Lung (tissue), 11 donors: ENCODE measurements at regions not wholly inside any gene's neighbourhood (a gene's known extent, or its start where the extent isn't known, plus 50 kb on each side); places are given as distances from the start of the nearest gene placed in this dataset.

Experiments
- ATAC-seq: fragments of 200-7000 bp; cut with Tn5 transposase; one replicate; pipeline ENCODE4 v1.9.1; 2020; ENCODE audit warnings: moderate number of reproducible peaks; ENCODE audit not compliant: insufficient read depth, low FRiP score
- DNase-seq, 3 donors: peaks; one replicate each; pipeline ENCODE4 v3.0.0-alpha.2; 2013 to 2017
- H3K27ac ChIP-seq, 2 donors: one replicate each; pipeline ENCODE4 v1.5.1; 2013; ENCODE audit warnings: mild to moderate bottlenecking in 2 of 2, moderate library complexity in 2 of 2, control low read depth in 1 of 2, inconsistent platforms in 1 of 2, low read depth in 1 of 2, low read length in 1 of 2
- H3K27me3 ChIP-seq, 3 donors: one replicate each; pipeline ENCODE4 v1.5.1; 2013; ENCODE audit warnings: low read length in 2 of 3; ENCODE audit not compliant: control insufficient read depth in 3 of 3, insufficient read depth in 3 of 3
- H3K36me3 ChIP-seq, 4 donors: one replicate each; pipeline ENCODE4 v1.5.1; 2013; ENCODE audit warnings: low read length in 4 of 4, mild to moderate bottlenecking in 1 of 4, moderate library complexity in 1 of 4; ENCODE audit not compliant: control insufficient read depth in 4 of 4, insufficient read depth in 4 of 4
- H3K4me1 ChIP-seq, 5 donors: one replicate each; pipeline ENCODE4 v1.5.1; 2013; ENCODE audit warnings: low read length in 5 of 5, mild to moderate bottlenecking in 2 of 5, moderate library complexity in 1 of 5; ENCODE audit not compliant: control insufficient read depth in 5 of 5, insufficient read depth in 5 of 5
- H3K4me3 ChIP-seq: one replicate; pipeline ENCODE4 v1.5.1; 2013; ENCODE audit warnings: mild to moderate bottlenecking, control low read depth, moderate library complexity
- H3K9ac ChIP-seq, 2 donors: one replicate each; pipeline ENCODE4 v1.5.1; 2013; ENCODE audit warnings: low read length in 2 of 2, control low read depth in 1 of 2; ENCODE audit not compliant: insufficient read depth in 1 of 2
- H3K9me3 ChIP-seq, 4 donors: one replicate each; pipeline ENCODE4 v1.5.1; 2013; ENCODE audit warnings: low read length in 3 of 4, mild to moderate bottlenecking in 1 of 4, moderate library complexity in 1 of 4; ENCODE audit not compliant: control insufficient read depth in 4 of 4, insufficient read depth in 3 of 4
- WGBS, 2 donors: extraction: QIAGEN DNeasy Blood & Tissue Kit; methylation state at CpG; one replicate each; pipeline ENCODE4 v1.1.7; 2013; 5-methylcytosine and 5-hydroxymethylcytosine counted together
- TF ChIP-seq, protein P1 (sequence below): IDR thresholded peaks from 2 replicates; pipeline ENCODE4 v1.5.1; 2012; ENCODE audit warnings: mild to moderate bottlenecking; ENCODE audit errors: control extremely low read depth, extremely low read depth
- donor health status: control.
- donor health status: control.
- donor health status: Bipolar disorder and iron deficiency.
- donor health status: healthy.
- donor health status: DM: yes; HTN: yes; CAD: no.

DNA sequence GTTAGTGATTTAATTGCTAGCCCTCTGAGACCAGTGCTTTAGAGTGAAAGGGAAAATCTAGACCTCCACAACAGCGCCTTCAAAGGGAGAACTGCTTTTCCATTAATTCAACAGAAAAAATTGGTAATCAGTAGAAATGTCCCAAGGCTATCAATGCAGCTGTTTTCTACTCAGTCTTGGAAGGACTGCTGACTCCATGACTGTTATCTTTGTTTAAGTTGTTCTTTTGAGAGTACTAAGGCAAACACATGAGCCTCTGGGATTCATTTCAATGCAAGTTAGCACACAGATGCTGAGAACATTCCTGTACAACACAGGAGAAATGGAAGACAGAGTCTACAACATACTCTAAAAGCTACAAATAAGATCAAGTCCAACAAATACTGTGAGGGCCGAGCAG is 301.7 kb upstream of the PTCHD4 start:
- Histone ChIP-seq H3K4me3 (no peak overlapping the region), H3K9ac (no peak overlapping the region), H3K36me3 (no peaks in the 10 kb centered on the region), H3K27me3 (no peaks in the 10 kb centered on the region), H3K9me3 (no peaks in the 10 kb centered on the region), H3K27ac (no peak overlapping the region), H3K4me1 (no peaks in the 10 kb centered on the region)
- no peak for ATAC-seq
- WGBS, 2 donors, result 86 to 93% methylated on average over 2 of the region's 2 CpGs
- DNase-seq, result no peak
- TF ChIP-seq, protein P1, sequence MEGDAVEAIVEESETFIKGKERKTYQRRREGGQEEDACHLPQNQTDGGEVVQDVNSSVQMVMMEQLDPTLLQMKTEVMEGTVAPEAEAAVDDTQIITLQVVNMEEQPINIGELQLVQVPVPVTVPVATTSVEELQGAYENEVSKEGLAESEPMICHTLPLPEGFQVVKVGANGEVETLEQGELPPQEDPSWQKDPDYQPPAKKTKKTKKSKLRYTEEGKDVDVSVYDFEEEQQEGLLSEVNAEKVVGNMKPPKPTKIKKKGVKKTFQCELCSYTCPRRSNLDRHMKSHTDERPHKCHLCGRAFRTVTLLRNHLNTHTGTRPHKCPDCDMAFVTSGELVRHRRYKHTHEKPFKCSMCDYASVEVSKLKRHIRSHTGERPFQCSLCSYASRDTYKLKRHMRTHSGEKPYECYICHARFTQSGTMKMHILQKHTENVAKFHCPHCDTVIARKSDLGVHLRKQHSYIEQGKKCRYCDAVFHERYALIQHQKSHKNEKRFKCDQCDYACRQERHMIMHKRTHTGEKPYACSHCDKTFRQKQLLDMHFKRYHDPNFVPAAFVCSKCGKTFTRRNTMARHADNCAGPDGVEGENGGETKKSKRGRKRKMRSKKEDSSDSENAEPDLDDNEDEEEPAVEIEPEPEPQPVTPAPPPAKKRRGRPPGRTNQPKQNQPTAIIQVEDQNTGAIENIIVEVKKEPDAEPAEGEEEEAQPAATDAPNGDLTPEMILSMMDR, result no peak

DNA sequence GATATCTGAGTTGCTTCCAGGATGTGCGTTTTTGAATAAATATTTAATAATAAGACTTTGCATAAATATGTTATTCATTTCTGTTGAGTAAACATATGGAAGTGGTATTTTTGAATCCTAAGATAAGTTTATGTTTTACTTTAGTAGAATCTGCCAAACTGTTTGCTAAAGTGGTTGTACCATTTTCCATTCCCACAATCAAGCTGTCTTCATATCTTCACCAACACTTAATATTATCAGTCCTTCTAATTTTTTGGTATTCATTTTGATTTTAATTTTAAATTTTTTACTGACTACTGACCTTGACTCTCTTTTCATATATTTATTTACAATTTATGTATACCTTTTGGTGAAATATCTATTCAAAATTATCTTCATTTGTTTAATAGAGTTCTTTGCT is 293.9 kb upstream of the PTCHD4 start:
- Histone ChIP-seq H3K27me3 (no peaks in the 10 kb centered on the region), H3K36me3 (no peaks in the 10 kb centered on the region), H3K27ac (no peak overlapping the region), H3K9me3 (peaks cover 0 to 5% (median 0%) of the 10 kb centered on the region in 4 donors), H3K4me3 (no peak overlapping the region), H3K4me1 (peaks cover 0 to 2% (median 0%) of the 10 kb centered on the region in 5 donors), H3K9ac (no peak overlapping the region)
- TF ChIP-seq, protein P1, result no peak
- ATAC-seq, result no peak
- DNase-seq, result no peak
- 40 to 78% methylated on average over 1 of the region's 1 CpG for WGBS, 2 donors

DNA sequence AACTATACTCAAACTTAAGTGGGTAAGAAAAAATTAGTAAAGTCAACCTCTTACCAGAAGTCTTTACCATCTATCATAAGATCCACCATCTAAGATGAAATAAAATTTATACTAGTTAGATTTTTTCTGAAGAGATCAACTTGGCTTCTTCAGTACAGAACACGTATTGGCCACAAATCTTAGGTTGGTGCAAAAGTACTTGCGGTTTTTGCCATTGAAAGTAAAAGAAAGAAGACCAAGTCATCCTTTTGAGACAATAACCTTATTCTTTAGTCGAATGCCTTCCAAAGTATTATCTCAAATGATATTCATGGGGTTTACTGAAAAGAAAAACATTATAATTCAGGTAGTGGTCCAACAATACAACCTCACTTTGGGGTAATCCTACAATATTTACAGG is 292.6 kb upstream of the PTCHD4 start:
- Histone ChIP-seq H3K4me3 (no peak overlapping the region), H3K9me3 (peaks cover 0 to 5% (median 0%) of the 10 kb centered on the region in 4 donors), H3K36me3 (no peaks in the 10 kb centered on the region), H3K27me3 (no peaks in the 10 kb centered on the region), H3K9ac (no peak overlapping the region), H3K4me1 (peaks cover 0 to 2% (median 0%) of the 10 kb centered on the region in 5 donors), H3K27ac (no peak overlapping the region)
- TF ChIP-seq, protein P1, result no peak
- ATAC-seq (no peak), DNase-seq (no peak)
- WGBS, 2 donors, result 86 to 88% methylated on average over 3 of the region's 3 CpGs

DNA sequence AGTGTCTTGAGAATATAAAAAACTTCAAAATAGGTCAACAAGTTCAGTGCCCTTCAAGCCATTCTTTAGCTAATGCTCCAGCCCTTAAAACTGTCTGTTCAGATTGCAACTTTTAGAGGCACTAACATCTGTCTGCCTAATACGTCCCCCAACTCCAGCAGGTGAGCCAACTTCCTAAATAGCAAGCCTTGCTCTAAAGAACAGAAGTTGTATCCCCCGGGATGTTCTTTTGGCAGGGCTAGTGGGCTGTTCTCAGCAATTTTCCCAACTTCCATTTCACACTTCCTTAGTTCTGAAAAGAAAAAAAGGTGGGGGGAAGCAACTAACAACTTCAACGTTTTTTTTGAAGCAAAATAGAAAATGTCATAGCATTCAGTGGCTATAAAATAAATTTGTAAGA is 290.0 kb upstream of the PTCHD4 start:
- DNase-seq (no peak), ATAC-seq (no peak)
- Histone ChIP-seq H3K27ac (no peak overlapping the region), H3K4me1 (peaks cover 0 to 2% (median 0%) of the 10 kb centered on the region in 5 donors), H3K4me3 (no peak overlapping the region), H3K36me3 (no peaks in the 10 kb centered on the region), H3K27me3 (no peaks in the 10 kb centered on the region), H3K9ac (no peak overlapping the region), H3K9me3 (peaks cover 0 to 5% (median 0%) of the 10 kb centered on the region in 4 donors)
- WGBS, 2 donors, result 55 to 75% methylated on average over 3 of the region's 3 CpGs
- TF ChIP-seq, protein P1, result no peak
